GM21447 (cell line): ENCODE measurements at regions not wholly inside any gene's neighbourhood (a gene's known extent, or its start where the extent isn't known, plus 50 kb on each side); places are given as distances from the start of the nearest gene placed in this dataset.

ENCODE experiments used
- ATAC-seq: cut with Tn5 transposase; IDR thresholded peaks from one replicate; pipeline ENCODE4 v1.9.1; 2021; ENCODE audit not compliant: unreplicated experiment

DNA sequence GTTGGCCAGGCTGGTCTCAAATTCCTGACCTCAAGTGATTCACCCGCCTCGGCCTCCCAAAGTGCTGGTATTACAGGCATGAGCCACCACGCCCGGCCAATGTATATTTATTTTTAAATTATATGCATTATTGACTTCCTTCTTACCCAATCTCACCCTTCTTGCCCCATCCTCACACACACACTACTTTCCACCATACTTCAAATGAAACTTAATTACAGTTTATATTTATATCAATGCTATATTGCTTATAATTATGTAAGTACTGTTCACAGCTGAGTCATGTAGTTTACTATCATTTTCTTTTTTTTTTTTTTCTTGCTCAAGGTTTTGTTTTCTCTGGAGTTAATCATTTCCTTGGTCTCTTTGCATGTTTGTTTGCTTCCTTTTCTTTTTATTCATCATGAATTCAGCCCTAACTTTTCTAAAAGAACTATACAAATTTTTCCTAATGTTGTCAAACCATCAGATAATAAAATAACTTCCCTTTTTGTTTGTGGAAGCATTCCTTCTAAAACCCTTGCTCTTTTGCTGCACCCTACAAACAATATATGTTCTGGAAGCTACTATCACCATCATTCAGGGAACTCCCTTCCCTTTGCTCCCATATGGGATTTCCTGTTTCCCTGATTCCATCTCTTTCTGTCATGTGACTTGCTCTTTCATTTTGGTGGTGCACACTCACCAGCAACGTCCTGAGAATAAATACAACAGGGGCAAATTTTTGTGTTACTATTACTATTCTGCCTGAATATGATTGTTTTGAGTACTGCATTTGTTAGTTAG lies 201.7 kb upstream of the SASH1 start:
- ATAC-seq = no peak

- no peak for ATAC-seq
Observed at GRCh38 chr6:148142821-148143220, 199.8 kb upstream of the SASH1 start.

DNA sequence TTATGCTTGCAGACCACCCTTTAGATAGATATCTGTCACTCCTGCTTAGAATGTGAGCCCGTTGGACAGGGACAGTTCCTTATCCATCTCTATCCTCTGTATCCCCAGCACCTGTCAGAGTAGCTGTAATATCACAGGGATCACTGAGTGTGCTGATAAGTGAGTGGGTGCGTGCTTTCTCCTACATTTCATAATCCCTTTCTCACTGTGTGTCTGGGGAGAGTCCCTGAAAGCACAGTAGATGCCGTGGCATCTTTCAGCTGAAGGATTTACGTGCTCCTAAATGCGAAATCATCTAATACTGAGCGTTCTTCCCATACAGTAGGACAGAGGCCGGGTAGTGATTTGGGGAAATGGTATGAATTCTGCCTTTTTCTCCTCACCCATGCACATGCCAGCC lies 198.9 kb upstream of the SASH1 start:
- ATAC-seq = no peak

DNA sequence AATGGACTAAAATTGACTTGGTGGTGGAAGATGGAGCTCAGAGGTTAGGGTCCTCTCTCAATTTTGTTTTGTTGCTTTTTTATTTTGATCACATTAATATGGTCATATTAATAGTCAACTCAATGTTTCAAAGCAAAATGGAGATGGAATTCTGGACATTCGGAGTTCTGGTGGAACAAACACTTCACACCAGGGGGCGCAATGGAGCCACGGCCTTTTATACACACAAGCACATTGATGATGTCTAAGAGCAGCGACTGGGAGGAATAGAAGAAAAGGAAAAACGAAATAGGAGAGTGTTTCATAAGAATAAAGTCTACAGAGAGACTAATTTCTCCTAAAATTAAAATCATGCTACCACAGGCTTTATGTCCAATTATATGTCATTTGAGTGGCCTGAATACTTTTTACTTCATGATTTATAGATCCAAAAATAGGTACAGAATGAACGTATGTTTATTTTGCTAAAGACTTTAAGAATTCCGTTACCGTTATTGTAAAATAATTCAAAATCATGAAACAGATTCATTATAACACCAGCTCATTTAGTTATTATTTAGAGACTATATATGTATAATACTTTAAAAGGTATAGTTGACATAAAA lies 197.6 kb upstream of the SASH1 start:
- no peak for ATAC-seq

GRCh38 chr6:148146717-148147462 lies 195.7 kb upstream of the SASH1 start:
- no peak for ATAC-seq

- ATAC-seq = no peak
Observed at GRCh38 chr6:148147463-148147830, 195.2 kb upstream of the SASH1 start.

DNA sequence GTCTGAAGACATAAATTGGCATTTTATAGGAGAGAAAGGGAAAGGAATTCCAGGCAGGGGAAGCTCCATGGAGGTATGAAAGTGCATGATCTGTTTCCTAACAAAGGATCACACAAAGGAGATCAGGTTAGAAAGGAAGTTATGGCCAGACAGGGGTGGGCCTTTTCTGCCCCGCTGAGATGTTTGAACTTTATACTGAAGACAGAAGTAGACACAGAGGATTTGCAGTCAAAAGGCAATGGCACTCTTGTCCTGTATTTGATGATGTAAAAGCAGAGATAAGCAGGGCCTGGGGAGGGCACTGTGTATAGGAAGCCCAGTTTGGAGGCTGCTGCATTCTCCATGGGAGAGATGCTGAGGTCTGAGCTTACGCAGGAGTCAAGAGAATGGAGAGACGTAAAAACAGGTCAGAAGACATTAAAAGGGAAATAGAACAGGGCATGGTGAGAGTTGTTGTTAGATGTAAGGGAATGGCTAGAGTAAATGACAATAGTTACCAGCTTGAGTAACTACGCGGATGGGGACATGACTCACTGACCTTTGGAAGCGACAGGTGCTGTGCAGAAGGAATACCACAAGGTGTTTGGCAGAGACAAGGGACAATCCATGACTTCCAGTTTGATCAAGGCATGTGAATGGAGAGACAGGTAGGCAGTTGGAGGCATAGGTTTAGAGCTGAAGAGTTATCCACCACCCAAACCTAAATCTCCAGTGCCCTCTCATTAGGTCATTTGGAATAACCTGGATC lies 190.6 kb upstream of the SASH1 start:
- ATAC-seq = no peak

DNA sequence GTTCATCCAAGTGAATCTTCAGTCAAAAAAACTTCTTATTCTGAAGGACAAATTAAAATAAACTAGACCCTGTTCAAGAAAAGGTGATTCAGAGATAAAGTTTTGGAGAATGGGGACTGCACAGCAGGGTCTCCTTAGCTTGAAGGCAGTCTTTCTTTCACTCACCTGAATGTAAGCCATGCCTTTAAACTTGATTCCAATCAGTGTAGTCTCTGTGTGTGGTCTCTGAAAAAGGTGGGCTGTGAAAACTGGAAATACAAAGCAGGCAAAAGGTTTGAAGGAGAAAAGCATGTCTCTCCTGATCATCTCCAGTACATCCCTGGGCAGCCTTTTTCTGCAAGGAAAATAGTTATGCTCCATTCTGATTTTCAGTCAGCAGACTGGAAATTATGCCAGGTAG lies 188.0 kb upstream of the SASH1 start:
- ATAC-seq = no peak

- no peak for ATAC-seq
Observed at GRCh38 chr6:148155293-148155692, 187.3 kb upstream of the SASH1 start.

- ATAC-seq = no peak
Observed at GRCh38 chr6:148157841-148158240, 184.8 kb upstream of the SASH1 start.

GRCh38 chr6:148164645-148165044 lies 178.0 kb upstream of the SASH1 start:
- ATAC-seq = no peak

DNA sequence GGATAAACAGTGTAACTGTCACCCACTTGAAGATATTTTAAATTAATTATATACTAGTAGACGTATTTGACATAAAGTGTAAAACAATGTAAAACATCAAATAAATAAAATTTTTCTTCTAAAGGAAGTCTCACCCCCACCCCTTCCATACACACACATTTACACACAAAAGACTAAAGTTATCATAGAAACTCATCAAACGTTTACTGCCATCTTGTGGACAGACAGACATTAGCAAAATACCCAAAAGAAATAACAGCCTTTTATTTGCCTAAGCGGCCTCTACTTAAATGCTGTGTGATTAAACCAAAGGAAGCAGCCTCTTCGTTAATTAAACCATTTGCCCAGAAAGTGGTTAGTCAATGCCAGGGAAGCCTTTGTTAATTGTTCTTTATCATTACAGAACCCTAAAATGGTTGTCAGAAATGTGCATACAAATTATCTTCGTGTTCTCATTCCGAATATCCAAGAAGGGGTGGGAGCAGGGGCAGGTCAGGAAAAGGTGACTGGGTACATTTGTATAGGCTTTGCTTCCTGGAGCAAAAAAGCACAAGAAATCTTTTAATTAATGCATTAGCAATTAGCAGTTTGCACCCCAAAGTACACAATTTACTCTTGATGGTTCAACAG lies 176.2 kb upstream of the SASH1 start:
- ATAC-seq = no peak

- ATAC-seq = no peak
Observed at GRCh38 chr6:148169706-148170105, 172.9 kb upstream of the SASH1 start.

- ATAC-seq = no peak
Observed at GRCh38 chr6:148170286-148170685, 172.4 kb upstream of the SASH1 start.

GRCh38 chr6:148173548-148173947 lies 169.1 kb upstream of the SASH1 start:
- no peak for ATAC-seq

DNA sequence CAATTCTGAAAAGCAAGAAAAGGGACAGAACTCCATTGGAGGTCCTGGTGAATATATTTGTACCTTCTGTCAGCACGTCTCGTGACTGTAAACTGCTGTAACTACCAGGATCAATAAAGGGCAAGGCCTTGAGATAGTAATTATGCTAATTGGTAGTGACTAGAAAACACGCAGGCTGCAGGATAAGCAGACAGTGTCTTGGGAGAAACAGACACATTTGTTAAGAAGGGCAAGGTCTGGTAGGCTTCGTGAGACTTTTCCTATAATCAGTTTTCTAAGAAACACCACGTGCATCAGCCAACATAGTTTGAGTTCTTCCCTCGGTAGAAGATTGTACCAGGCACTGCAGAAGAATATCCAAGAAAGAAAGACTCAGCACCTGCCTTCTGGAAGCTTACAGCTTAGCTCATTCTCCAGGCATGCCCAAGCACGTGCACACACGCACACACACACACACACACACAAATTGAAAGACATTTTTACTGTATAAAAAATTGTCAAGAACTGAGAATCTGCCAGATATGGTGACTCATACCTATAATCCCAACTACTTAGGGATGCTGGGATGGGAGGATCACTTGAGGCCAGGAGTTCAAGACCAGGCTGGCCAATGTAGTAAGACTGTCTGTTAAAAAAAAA lies 167.0 kb upstream of the SASH1 start:
- no peak for ATAC-seq

- no peak for ATAC-seq
Observed at GRCh38 chr6:148177589-148178233, 164.9 kb upstream of the SASH1 start.

DNA sequence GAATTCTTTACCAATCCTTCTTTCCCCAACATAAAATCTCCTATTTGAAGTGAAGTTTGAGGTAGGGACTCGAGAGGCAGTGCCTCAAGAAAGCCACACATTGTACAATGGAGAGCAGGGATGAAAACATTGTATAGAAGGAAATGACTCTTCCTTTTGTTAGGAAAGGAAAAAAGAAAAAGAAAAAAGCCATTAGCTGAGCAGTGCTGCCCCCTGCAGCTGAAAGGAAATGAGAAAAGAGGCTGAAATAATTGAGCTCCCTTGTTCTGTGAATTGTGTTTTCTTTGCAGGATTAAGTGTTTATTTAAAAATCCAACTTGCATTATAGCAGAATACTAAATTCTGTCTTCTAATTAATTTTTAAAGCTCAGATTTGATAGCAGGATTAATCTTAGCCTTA lies 162.9 kb upstream of the SASH1 start:
- no peak for ATAC-seq

DNA sequence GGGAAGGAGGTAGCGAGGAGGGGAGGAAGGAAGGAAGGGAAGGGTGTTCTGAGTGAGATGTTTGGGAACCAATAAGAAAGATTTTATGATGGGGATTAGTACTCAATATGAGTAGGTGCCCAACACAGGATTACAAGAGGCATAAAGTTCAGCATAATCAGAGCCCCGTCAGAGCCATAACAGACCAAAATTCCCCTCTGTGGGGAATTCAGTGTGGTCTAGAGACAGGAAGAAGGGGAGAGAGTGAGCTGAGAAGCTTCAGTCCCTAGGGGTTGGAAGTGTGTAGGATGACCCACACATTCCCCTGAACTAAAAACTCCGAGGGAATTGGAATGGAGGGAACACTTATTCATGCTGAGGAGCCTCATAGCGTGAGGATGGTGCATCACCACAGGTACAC lies 160.3 kb upstream of the SASH1 start:
- ATAC-seq = no peak

DNA sequence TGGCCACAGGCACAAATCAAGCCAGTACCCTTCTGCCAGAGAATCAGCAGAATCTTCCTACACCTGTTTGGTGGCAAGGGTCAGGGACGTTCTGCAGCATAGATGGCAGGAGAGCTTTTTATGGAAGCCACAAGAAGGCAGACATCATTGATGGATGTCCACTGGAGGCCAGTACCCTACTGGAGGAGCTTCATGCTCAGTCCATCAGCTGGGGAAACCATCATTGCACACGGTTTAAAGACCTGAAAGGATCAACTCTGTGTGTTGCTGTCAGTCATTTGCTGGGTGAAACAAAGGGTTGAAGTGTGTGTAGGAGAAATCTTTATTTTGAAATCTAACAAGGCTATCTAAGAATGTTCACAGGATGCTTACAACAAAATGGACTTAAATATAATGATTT lies 158.9 kb upstream of the SASH1 start:
- ATAC-seq = no peak
